M059J (cell line): ENCODE measurements at regions not wholly inside any gene's neighbourhood (a gene's known extent, or its start where the extent isn't known, plus 50 kb on each side); places are given as distances from the start of the nearest gene placed in this dataset.
"Not testable (repeated sequence)": the region's sequence is repeated elsewhere in the genome, so short reads cannot be mapped to it uniquely, and the experiment has no call there.

Source experiments
- DNase-seq: peaks from one replicate; pipeline ENCODE4 v3.0.0-alpha.2; 2012; ENCODE audit warnings: low read depth

- no peak for DNase-seq
These were observed 811.9 kb upstream of the RGS18 start for GRCh38 chr1:191346381-191346780.

GRCh38 chr1:191348328-191348727 is 809.9 kb upstream of the RGS18 start:
- DNase-seq: no peak

GRCh38 chr1:191350938-191351337 is 807.3 kb upstream of the RGS18 start:
- no peak for DNase-seq

- no peak for DNase-seq
These were observed 799.5 kb upstream of the RGS18 start for GRCh38 chr1:191358724-191359123.

GRCh38 chr1:191366686-191367085 is 791.6 kb upstream of the RGS18 start:
- DNase-seq: no peak

GRCh38 chr1:191368891-191369654 is 789.2 kb upstream of the RGS18 start:
- DNase-seq: no peak

- no peak for DNase-seq
These were observed 786.6 kb upstream of the RGS18 start for GRCh38 chr1:191371626-191372025.

- DNase-seq: no peak
These were observed 770.0 kb upstream of the RGS18 start for GRCh38 chr1:191388283-191388682.

GRCh38 chr1:191396622-191397021 is 761.6 kb upstream of the RGS18 start:
- no peak for DNase-seq

- DNase-seq: no peak
These were observed 759.7 kb upstream of the RGS18 start for GRCh38 chr1:191398551-191398950.

GRCh38 chr1:191405417-191405816 is 752.8 kb upstream of the RGS18 start:
- DNase-seq: no peak

- no peak for DNase-seq
These were observed 743.2 kb upstream of the RGS18 start for GRCh38 chr1:191414981-191415640.

- DNase-seq: no peak
These were observed 738.4 kb upstream of the RGS18 start for GRCh38 chr1:191419842-191420241.

GRCh38 chr1:191427593-191427992 is 730.7 kb upstream of the RGS18 start:
- no peak for DNase-seq

- no peak for DNase-seq
These were observed 725.4 kb upstream of the RGS18 start for GRCh38 chr1:191432817-191433216.

- no peak for DNase-seq
These were observed 719.3 kb upstream of the RGS18 start for GRCh38 chr1:191438979-191439378.

- DNase-seq: not testable (repeated sequence)
These were observed 710.0 kb upstream of the RGS18 start for GRCh38 chr1:191448279-191448678.

GRCh38 chr1:191452586-191452985 is 705.7 kb upstream of the RGS18 start:
- no peak for DNase-seq

GRCh38 chr1:191453487-191453886 is 704.8 kb upstream of the RGS18 start:
- DNase-seq: no peak

GRCh38 chr1:191457889-191458288 is 700.4 kb upstream of the RGS18 start:
- no peak for DNase-seq

- DNase-seq: no peak
These were observed 698.0 kb upstream of the RGS18 start for GRCh38 chr1:191460234-191460633.

- no peak for DNase-seq
These were observed 674.3 kb upstream of the RGS18 start for GRCh38 chr1:191483988-191484387.

- no peak for DNase-seq
These were observed 668.0 kb upstream of the RGS18 start for GRCh38 chr1:191490303-191490702.

GRCh38 chr1:191495040-191495439 is 663.2 kb upstream of the RGS18 start:
- no peak for DNase-seq
